K562 (cell line): ENCODE measurements at regions not wholly inside any gene's neighbourhood (a gene's known extent, or its start where the extent isn't known, plus 50 kb on each side); places are given as distances from the start of the nearest gene placed in this dataset.

ENCODE experiments used
- ATAC-seq: fragments of 200-7000 bp; cut with Tn5 transposase; 3 replicates; pipeline ENCODE4 v1.9.1; 2020; ENCODE audit warnings: moderate library complexity
- BruUV-seq: library from RNA; stranded (reverse); fragments of 400-500 nt; replicated peaks from 2 replicates; lab custom pipeline; 2021; lab: Mats Ljungman, UMichigan
- CTCF ChIA-PET: fragments of 300-600 bp; formaldehyde crosslinking; extraction: SDS; loops from one replicate; lab custom pipeline; 2021; ENCODE audit warnings: low intra/inter-chr PET ratio; lab: Yijun Ruan, JAX
- POLR2A ChIA-PET: fragments of 300-600, 350-650 bp; sonication (Branson Sonifier 250); formaldehyde crosslinking; extraction: SDS; loops from one replicate; lab custom pipeline; 2021; ENCODE audit warnings: antibody characterized with exemption, inconsistent platforms; lab: Yijun Ruan, JAX
- DNase-seq, 4 experiments: peaks; one replicate each; pipeline versions ENCODE4 v3.0.0 to v3.0.0-alpha.2; 2011 to 2018; ENCODE audit warnings: low spot score in 3 of 4, mixed read lengths in 3 of 4; ENCODE audit errors: extremely low read depth in 1 of 4
- FAIRE-seq: peaks from 2 replicates; lab custom pipeline; 2011; peaks lifted over from hg19 to GRCh38; lab: Jason Lieb, UNC
- H2AFZ ChIP-seq: 2 replicates; pipeline ENCODE4 v1.6.0; 2011; ENCODE audit warnings: low read depth, low read length, control low read depth, inconsistent platforms
- H3K27ac ChIP-seq: fragments of 200-600 bp; 3 replicates; pipeline ENCODE4 v1.8.0; 2011; ENCODE audit warnings: low read depth, mild to moderate bottlenecking, control low read depth, inconsistent platforms, low read length, moderate library complexity, mixed read lengths; ENCODE audit errors: extremely low read depth
- H3K27me3 ChIP-seq, 2 experiments: fragments of 300-600 bp in 1 of 2; 2 replicates in 1 of 2; 3 replicates in 1 of 2; pipeline versions ENCODE4 v1.6.0 to v1.8.0; 2011; ENCODE audit warnings: inconsistent platforms in 2 of 2, low read length in 2 of 2, mild to moderate bottlenecking in 1 of 2, mixed read lengths in 1 of 2, moderate library complexity in 1 of 2; ENCODE audit not compliant: control insufficient read depth in 2 of 2, insufficient read depth in 2 of 2
- H3K36me3 ChIP-seq: fragments of 300-600 bp; 3 replicates; pipeline ENCODE4 v1.8.0; 2011; ENCODE audit warnings: mild to moderate bottlenecking, low read length, inconsistent platforms; ENCODE audit not compliant: control insufficient read depth, insufficient read depth
- H3K4me1 ChIP-seq, 2 experiments: fragments of 200-600 bp in 1 of 2; replicated peaks in 1 of 2; 2 replicates in 1 of 2; 3 replicates in 1 of 2; pipeline versions ENCODE4 v1.5.1 to v1.8.0; 2011; ENCODE audit warnings: inconsistent platforms in 2 of 2, low read length in 2 of 2, mild to moderate bottlenecking in 1 of 2, mixed read lengths in 1 of 2, moderate library complexity in 1 of 2; ENCODE audit not compliant: control insufficient read depth in 2 of 2, insufficient read depth in 2 of 2
- H3K4me2 ChIP-seq: 2 replicates; pipeline ENCODE4 v1.6.1; 2011; ENCODE audit warnings: low read length, control low read depth, inconsistent platforms, mixed read lengths; ENCODE audit not compliant: insufficient read depth
- H3K4me3 ChIP-seq: fragments of 200-600 bp; sonication (generic), shearing (Covaris generic); 2 replicates; pipeline ENCODE4 v1.5.1; 2016; ENCODE audit warnings: control low read depth, inconsistent platforms
- H3K79me2 ChIP-seq: fragments of 200-600 bp; 3 replicates; pipeline ENCODE4 v1.8.0; 2011; ENCODE audit warnings: low read length, inconsistent platforms; ENCODE audit not compliant: control insufficient read depth, insufficient read depth
- H3K9ac ChIP-seq, 2 experiments: 2 replicates each; pipeline versions ENCODE4 v1.6.0 to v1.6.1; 2011; ENCODE audit warnings: low read depth in 2 of 2, low read length in 2 of 2, control low read depth in 1 of 2, inconsistent platforms in 1 of 2, mild to moderate bottlenecking in 1 of 2, mixed read lengths in 1 of 2; ENCODE audit not compliant: insufficient read depth in 1 of 2
- H3K9me1 ChIP-seq: one replicate; pipeline ENCODE4 v1.6.0; 2011; ENCODE audit warnings: inconsistent platforms, mild to moderate bottlenecking, low read length, moderate library complexity; ENCODE audit not compliant: control insufficient read depth, insufficient read depth
- H3K9me3 ChIP-seq: replicated peaks from 2 replicates; pipeline ENCODE4 v1.5.1; 2011; ENCODE audit warnings: low read depth, low read length, inconsistent platforms; ENCODE audit not compliant: control insufficient read depth, insufficient read depth
- H4K20me1 ChIP-seq: replicated peaks from 2 replicates; pipeline ENCODE4 v1.6.1; 2011; ENCODE audit warnings: low read length, inconsistent platforms, mixed read lengths; ENCODE audit not compliant: control insufficient read depth, insufficient read depth
- AFF1 ChIP-seq, 2 experiments: fragments of 450-650 bp; IDR thresholded peaks; 2 replicates each; pipeline ENCODE4 v1.6.1; 2018; ENCODE audit warnings: mild to moderate bottlenecking in 2 of 2, low read depth in 1 of 2; ENCODE audit not compliant: partially characterized antibody in 2 of 2
- ATF1 ChIP-seq, 2 experiments: fragments of 450-650 bp in 1 of 2; IDR thresholded peaks; 2 replicates each; pipeline ENCODE4 v1.6.1; 2016; ENCODE audit warnings: missing compliant biosample characterization in 1 of 2, missing genetic modification characterization in 1 of 2
- CBX8 ChIP-seq: fragments of 200-600 bp; sonication (generic); IDR thresholded peaks from 2 replicates; pipeline ENCODE4 v1.6.1; 2012; ENCODE audit warnings: borderline replicate concordance, mixed run types, low read depth, mild to moderate bottlenecking, moderate library complexity, mixed read lengths, low read length, control low read depth, inconsistent platforms; ENCODE audit not compliant: poor library complexity, severe bottlenecking; ENCODE audit errors: extremely low read depth
- CHCHD3 ChIP-seq: fragments of 250-450 bp; sonication (Bioruptor Pico); IDR thresholded peaks from 2 replicates; pipeline ENCODE4 v2.1.2; 2022; ENCODE audit warnings: mild to moderate bottlenecking
- HDAC3 ChIP-seq: fragments of 450-650 bp; IDR thresholded peaks from 2 replicates; pipeline ENCODE4 v1.6.1; 2018; ENCODE audit warnings: borderline replicate concordance, mild to moderate bottlenecking, moderate library complexity; ENCODE audit not compliant: partially characterized antibody
- KLF6 ChIP-seq: fragments of 250-450 bp; sonication (Bioruptor Pico); IDR thresholded peaks from 2 replicates; pipeline ENCODE4 v1.4.0; 2020; ENCODE audit warnings: mild to moderate bottlenecking, moderate library complexity, borderline replicate concordance
- SP1 ChIP-seq: sonication (generic); formaldehyde crosslinking; IDR thresholded peaks from 2 replicates; pipeline ENCODE4 v1.8.1; 2022; ENCODE audit warnings: mild to moderate bottlenecking, missing genetic modification reagents
- USF1 ChIP-seq: sonication (generic); formaldehyde crosslinking; IDR thresholded peaks from 2 replicates; pipeline ENCODE4 v1.9.0; 2022; ENCODE audit warnings: mild to moderate bottlenecking, missing genetic modification reagents
- ZNF431 ChIP-seq: sonication (generic); formaldehyde crosslinking; IDR thresholded peaks from 2 replicates; pipeline ENCODE4 v1.8.0; 2022; ENCODE audit warnings: mild to moderate bottlenecking, missing genetic modification reagents
- WGBS: fragments of 100-300 bp; shearing (Covaris generic); methylation state at CpG from one replicate; pipeline ENCODE4 v1.1.6; 2016; ENCODE audit warnings: low coverage, mixed read lengths; ENCODE audit not compliant: insufficient coverage; ENCODE audit errors: missing lambda C conversion rate; 5-methylcytosine and 5-hydroxymethylcytosine counted together
- in situ Hi-C: fragments of 300-500 bp; cut with MboI; formaldehyde crosslinking; loops from 4 replicates; pipeline ENCODE4 v1.15.0; 2018; ENCODE audit warnings: inconsistent platforms, mixed read lengths
- intact Hi-C: fragments of 100-400 bp; cut with micrococcal nuclease; formaldehyde crosslinking; loops from 2 replicates; pipeline ENCODE4 v1.14.2; 2022
- TF ChIP-seq, protein P1 (sequence below): fragments of 450-650 bp; IDR thresholded peaks from 2 replicates; pipeline ENCODE4 v1.6.1; 2018; ENCODE audit not compliant: partially characterized antibody
- TF ChIP-seq, protein P2 (sequence below): fragments of 250-450 bp; sonication (Bioruptor Pico); IDR thresholded peaks from 2 replicates; pipeline ENCODE4 v1.8.0; 2021; ENCODE audit warnings: moderate library complexity, mild to moderate bottlenecking, inconsistent platforms

GRCh38 chr1:224044420-224044819 lies 69.5 kb upstream of the FBXO28 start:
- intact Hi-C loops = no loop called here
- H3K79me2 ChIP-seq = no peaks in the 10 kb centered on the region
- ATAC-seq (no peak), FAIRE-seq (no peak), DNase-seq (no peak)
- no peak overlapping the region for H3K4me2 ChIP-seq
- H3K4me3 ChIP-seq = no peak overlapping the region
- no TSS peak for BruUV-seq
- WGBS = 63% methylated on average over 4 of the region's 4 CpGs
- no peaks in the 10 kb centered on the region for H3K9me3 ChIP-seq
- peaks cover 0 to 9% of the 10 kb centered on the region in 2 experiments; a peak in 3 of 5 replicates for H3K4me1 ChIP-seq
- in situ Hi-C loops = no loop called here
- no peak overlapping the region for H3K9ac ChIP-seq
- no peaks in the 10 kb centered on the region for H3K9me1 ChIP-seq
- H2AFZ ChIP-seq = no peak overlapping the region
- POLR2A ChIA-PET = no interaction called here
- CTCF ChIA-PET = no interaction called here
- H3K27ac ChIP-seq = no peak overlapping the region
- no peaks in the 10 kb centered on the region for H3K27me3 ChIP-seq
- H4K20me1 ChIP-seq = no peaks in the 10 kb centered on the region
- H3K36me3 ChIP-seq = no peaks in the 10 kb centered on the region
- TF ChIP-seq, protein P1, sequence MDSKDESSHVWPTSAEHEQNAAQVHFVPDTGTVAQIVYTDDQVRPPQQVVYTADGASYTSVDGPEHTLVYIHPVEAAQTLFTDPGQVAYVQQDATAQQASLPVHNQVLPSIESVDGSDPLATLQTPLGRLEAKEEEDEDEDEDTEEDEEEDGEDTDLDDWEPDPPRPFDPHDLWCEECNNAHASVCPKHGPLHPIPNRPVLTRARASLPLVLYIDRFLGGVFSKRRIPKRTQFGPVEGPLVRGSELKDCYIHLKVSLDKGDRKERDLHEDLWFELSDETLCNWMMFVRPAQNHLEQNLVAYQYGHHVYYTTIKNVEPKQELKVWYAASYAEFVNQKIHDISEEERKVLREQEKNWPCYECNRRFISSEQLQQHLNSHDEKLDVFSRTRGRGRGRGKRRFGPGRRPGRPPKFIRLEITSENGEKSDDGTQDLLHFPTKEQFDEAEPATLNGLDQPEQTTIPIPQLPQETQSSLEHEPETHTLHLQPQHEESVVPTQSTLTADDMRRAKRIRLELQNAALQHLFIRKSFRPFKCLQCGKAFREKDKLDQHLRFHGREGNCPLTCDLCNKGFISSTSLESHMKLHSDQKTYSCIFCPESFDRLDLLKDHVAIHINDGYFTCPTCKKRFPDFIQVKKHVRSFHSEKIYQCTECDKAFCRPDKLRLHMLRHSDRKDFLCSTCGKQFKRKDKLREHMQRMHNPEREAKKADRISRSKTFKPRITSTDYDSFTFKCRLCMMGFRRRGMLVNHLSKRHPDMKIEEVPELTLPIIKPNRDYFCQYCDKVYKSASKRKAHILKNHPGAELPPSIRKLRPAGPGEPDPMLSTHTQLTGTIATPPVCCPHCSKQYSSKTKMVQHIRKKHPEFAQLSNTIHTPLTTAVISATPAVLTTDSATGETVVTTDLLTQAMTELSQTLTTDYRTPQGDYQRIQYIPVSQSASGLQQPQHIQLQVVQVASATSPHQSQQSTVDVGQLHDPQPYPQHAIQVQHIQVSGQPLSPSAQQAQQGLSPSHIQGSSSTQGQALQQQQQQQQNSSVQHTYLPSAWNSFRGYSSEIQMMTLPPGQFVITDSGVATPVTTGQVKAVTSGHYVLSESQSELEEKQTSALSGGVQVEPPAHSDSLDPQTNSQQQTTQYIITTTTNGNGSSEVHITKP = no peak
- TF ChIP-seq, protein P2, sequence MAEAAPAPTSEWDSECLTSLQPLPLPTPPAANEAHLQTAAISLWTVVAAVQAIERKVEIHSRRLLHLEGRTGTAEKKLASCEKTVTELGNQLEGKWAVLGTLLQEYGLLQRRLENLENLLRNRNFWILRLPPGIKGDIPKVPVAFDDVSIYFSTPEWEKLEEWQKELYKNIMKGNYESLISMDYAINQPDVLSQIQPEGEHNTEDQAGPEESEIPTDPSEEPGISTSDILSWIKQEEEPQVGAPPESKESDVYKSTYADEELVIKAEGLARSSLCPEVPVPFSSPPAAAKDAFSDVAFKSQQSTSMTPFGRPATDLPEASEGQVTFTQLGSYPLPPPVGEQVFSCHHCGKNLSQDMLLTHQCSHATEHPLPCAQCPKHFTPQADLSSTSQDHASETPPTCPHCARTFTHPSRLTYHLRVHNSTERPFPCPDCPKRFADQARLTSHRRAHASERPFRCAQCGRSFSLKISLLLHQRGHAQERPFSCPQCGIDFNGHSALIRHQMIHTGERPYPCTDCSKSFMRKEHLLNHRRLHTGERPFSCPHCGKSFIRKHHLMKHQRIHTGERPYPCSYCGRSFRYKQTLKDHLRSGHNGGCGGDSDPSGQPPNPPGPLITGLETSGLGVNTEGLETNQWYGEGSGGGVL (CRISPR knock-in tag) = no peak
- TF ChIP-seq KLF6 (CRISPR knock-in tag) (no peak), AFF1 (IDR thresholded peaks at IDR 0.05; ENCODE audit: low read depth in 1 of 2, partially characterized antibody in 2 of 2) (no peak), SP1 (no peak), ZNF431 (CRISPR knock-in tag) (no peak), USF1 (CRISPR knock-in tag) (no peak), CHCHD3 (CRISPR knock-in tag) (no peak), HDAC3 (no peak), CBX8 (no peak), ATF1 (CRISPR knock-in tag; IDR thresholded peaks at IDR 0.05) (no peak), ATF1 (tag; IDR thresholded peaks at IDR 0.05) (no peak)
